ENCODE measurements at regions not wholly inside any gene's neighbourhood (a gene's known extent, or its start where the extent isn't known, plus 50 kb on each side); places are given as distances from the start of the nearest gene placed in this dataset.

DNA sequence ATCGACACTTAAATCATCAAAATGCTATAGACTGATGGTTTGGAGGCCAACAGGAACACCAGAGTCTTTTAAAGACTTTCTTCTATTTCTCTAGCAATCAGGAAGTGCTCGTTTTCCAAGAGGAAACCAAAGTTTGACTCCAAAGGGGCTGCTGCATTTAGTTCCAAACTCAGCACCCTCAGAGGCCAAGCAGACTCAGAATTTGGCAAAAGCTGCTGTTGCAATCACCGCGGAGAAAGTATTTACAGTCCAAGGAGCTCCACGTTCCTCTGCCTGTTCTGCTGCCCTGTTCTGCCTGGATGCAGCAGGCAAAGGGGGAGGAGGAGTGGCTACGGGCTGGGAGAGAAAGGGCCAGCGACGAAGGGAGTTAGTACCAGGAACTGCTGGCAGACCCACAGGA is 325.1 kb downstream of the BCL11B start:
- DNase-seq (ENCODE audit: low spot score) (no peak), ATAC-seq (peak; percentile 60; the same call in 1 of the 2 replicates)
- peaks cover 3% of the 10 kb centered on the region for H3K27me3 Mint-ChIP-seq (ENCODE audit: low read depth)
- H3K4me3 Mint-ChIP-seq, result no peak overlapping the region
- CTCF ChIA-PET, result no interaction called here
- no peak overlapping the region for H3K27ac Mint-ChIP-seq
- peaks cover 10% of the 10 kb centered on the region for H3K9me3 Mint-ChIP-seq
- peaks cover 32% of the 10 kb centered on the region for H3K4me1 Mint-ChIP-seq
- POLR2A ChIA-PET, result no interaction called here
- no peaks in the 10 kb centered on the region for H3K36me3 Mint-ChIP-seq
- TF ChIP-seq GABPB1 (CRISPR knock-in tag; IDR thresholded peaks at IDR 0.05), result no peak
- TF ChIP-seq, protein P1, sequence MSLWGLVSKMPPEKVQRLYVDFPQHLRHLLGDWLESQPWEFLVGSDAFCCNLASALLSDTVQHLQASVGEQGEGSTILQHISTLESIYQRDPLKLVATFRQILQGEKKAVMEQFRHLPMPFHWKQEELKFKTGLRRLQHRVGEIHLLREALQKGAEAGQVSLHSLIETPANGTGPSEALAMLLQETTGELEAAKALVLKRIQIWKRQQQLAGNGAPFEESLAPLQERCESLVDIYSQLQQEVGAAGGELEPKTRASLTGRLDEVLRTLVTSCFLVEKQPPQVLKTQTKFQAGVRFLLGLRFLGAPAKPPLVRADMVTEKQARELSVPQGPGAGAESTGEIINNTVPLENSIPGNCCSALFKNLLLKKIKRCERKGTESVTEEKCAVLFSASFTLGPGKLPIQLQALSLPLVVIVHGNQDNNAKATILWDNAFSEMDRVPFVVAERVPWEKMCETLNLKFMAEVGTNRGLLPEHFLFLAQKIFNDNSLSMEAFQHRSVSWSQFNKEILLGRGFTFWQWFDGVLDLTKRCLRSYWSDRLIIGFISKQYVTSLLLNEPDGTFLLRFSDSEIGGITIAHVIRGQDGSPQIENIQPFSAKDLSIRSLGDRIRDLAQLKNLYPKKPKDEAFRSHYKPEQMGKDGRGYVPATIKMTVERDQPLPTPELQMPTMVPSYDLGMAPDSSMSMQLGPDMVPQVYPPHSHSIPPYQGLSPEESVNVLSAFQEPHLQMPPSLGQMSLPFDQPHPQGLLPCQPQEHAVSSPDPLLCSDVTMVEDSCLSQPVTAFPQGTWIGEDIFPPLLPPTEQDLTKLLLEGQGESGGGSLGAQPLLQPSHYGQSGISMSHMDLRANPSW (CRISPR knock-in tag; conservative IDR thresholded peaks at IDR 0.05; ENCODE audit: low read depth), result no peak
- TF ChIP-seq, protein P2, sequence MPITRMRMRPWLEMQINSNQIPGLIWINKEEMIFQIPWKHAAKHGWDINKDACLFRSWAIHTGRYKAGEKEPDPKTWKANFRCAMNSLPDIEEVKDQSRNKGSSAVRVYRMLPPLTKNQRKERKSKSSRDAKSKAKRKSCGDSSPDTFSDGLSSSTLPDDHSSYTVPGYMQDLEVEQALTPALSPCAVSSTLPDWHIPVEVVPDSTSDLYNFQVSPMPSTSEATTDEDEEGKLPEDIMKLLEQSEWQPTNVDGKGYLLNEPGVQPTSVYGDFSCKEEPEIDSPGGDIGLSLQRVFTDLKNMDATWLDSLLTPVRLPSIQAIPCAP (CRISPR knock-in tag; IDR thresholded peaks at IDR 0.05), result no peak
- no peak for TF ChIP-seq NFYB (CRISPR knock-in tag; conservative IDR thresholded peaks at IDR 0.05; ENCODE audit: low read depth)
- no peak for TF ChIP-seq NFE2L1 (CRISPR knock-in tag; IDR thresholded peaks at IDR 0.05)

DNA sequence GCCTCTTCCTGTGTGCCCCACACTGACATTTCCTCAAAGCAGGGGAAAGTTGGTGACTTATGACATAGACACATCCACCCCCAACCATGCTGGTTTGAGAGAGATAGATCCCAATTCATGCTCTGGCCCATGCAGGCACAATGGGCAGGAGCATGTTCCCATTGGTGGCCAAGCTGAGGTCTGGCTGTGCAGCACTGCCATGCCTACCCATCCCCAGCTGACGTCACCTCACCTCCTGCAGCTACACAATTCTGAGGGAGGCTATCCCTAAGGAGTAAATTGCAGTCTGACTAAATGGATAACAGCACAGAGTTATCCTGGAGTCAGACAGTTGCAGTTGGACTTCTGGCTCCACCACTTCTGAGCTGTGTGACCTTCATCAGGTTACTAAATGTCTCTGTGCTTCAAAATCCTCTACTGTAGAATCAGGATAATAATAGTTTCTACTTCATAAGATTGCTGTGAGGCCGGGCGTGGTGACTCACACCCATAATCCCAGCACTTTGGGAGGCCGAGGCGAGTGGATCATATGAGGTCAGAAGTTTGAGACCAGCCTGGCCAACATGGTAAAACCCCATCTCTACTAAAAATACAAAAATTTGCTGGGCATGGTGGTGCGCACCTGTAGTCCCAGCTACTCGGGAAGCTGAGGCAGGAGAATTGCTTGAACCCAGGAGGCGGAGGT is 323.9 kb downstream of the BCL11B start:
- Mint-ChIP-seq H3K36me3 (no peaks in the 10 kb centered on the region), H3K4me1 (peaks cover 32% of the 10 kb centered on the region), H3K9me3 (peaks cover 14% of the 10 kb centered on the region), H3K27ac (no peak overlapping the region), H3K27me3 (ENCODE audit: low read depth) (peaks cover 3% of the 10 kb centered on the region), H3K4me3 (no peak overlapping the region)
- ChIA-PET CTCF (no interaction called here), POLR2A (no interaction called here)
- TF ChIP-seq RELA (CRISPR knock-in tag; IDR thresholded peaks at IDR 0.05; ENCODE audit: borderline replicate concordance) (no peak), FOXJ3 (CRISPR knock-in tag; IDR thresholded peaks at IDR 0.05; ENCODE audit: borderline replicate concordance) (no peak), PRRX2 (CRISPR knock-in tag; IDR thresholded peaks at IDR 0.05) (no peak), NR3C1 (CRISPR knock-in tag; conservative IDR thresholded peaks at IDR 0.05; ENCODE audit: low read depth) (no peak), IRF2 (CRISPR knock-in tag; IDR thresholded peaks at IDR 0.05; ENCODE audit: borderline replicate concordance, low read depth) (no peak), ZNF121 (CRISPR knock-in tag; IDR thresholded peaks at IDR 0.05) (no peak), GRHL2 (CRISPR knock-in tag; IDR thresholded peaks at IDR 0.05; ENCODE audit: insufficient replicate concordance, severe bottlenecking) (no peak), CREB1 (CRISPR knock-in tag; IDR thresholded peaks at IDR 0.05) (no peak), ETV6 (CRISPR knock-in tag; IDR thresholded peaks at IDR 0.05) (no peak), ZBTB21 (CRISPR knock-in tag; IDR thresholded peaks at IDR 0.05; ENCODE audit: borderline replicate concordance) (no peak)
- TF ChIP-seq, protein P3, sequence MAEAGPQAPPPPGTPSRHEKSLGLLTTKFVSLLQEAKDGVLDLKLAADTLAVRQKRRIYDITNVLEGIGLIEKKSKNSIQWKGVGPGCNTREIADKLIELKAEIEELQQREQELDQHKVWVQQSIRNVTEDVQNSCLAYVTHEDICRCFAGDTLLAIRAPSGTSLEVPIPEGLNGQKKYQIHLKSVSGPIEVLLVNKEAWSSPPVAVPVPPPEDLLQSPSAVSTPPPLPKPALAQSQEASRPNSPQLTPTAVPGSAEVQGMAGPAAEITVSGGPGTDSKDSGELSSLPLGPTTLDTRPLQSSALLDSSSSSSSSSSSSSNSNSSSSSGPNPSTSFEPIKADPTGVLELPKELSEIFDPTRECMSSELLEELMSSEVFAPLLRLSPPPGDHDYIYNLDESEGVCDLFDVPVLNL (CRISPR knock-in tag; IDR thresholded peaks at IDR 0.05; ENCODE audit: borderline replicate concordance, low read depth), result no peak
- TF ChIP-seq, protein P4, sequence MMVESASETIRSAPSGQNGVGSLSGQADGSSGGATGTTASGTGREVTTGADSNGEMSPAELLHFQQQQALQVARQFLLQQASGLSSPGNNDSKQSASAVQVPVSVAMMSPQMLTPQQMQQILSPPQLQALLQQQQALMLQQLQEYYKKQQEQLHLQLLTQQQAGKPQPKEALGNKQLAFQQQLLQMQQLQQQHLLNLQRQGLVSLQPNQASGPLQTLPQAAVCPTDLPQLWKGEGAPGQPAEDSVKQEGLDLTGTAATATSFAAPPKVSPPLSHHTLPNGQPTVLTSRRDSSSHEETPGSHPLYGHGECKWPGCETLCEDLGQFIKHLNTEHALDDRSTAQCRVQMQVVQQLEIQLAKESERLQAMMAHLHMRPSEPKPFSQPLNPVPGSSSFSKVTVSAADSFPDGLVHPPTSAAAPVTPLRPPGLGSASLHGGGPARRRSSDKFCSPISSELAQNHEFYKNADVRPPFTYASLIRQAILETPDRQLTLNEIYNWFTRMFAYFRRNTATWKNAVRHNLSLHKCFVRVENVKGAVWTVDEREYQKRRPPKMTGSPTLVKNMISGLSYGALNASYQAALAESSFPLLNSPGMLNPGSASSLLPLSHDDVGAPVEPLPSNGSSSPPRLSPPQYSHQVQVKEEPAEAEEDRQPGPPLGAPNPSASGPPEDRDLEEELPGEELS (CRISPR knock-in tag; IDR thresholded peaks at IDR 0.05), result no peak
- no peak for DNase-seq (ENCODE audit: low spot score)
- ATAC-seq, result no peak

All from WTC11 (cell line).